ENCODE measurements at regions not wholly inside any gene's neighbourhood (a gene's known extent, or its start where the extent isn't known, plus 50 kb on each side); places are given as distances from the start of the nearest gene placed in this dataset.

GRCh38 chr3:144177649-144178048, 206.0 kb downstream of the DIPK2A start:
- TF ChIP-seq EZH2 (IDR thresholded peaks at IDR 0.05; ENCODE audit: insufficient read depth, low read length), result no peak
- TF ChIP-seq CTCF (IDR thresholded peaks at IDR 0.05; ENCODE audit: insufficient read depth, low read depth, low read length), result no peak

Measured in astrocyte (in vitro differentiated cells and primary cell).